SK-N-SH treated with all-trans-retinoic acid at 6 μM for 48 hours (cell line): ENCODE measurements at regions not wholly inside any gene's neighbourhood (a gene's known extent, or its start where the extent isn't known, plus 50 kb on each side); places are given as distances from the start of the nearest gene placed in this dataset.

ENCODE experiments used
- ATAC-seq: fragments of 200-7000 bp; cut with Tn5 transposase; 3 replicates; pipeline ENCODE4 v1.9.1; 2020; ENCODE audit warnings: mild to moderate bottlenecking, moderate library complexity
- ARNTL ChIP-seq: fragments of 450-650 bp; formaldehyde crosslinking; IDR thresholded peaks from 2 replicates; pipeline ENCODE4 v1.5.0; 2020; ENCODE audit warnings: low read depth, mild to moderate bottlenecking, moderate library complexity, borderline replicate concordance
- BACH2 ChIP-seq: fragments of 250-450 bp; sonication (Bioruptor Pico); IDR thresholded peaks from 2 replicates; pipeline ENCODE4 v1.9.0; 2021; ENCODE audit warnings: mild to moderate bottlenecking, borderline replicate concordance
- CREB5 ChIP-seq: fragments of 250-450 bp; sonication (Bioruptor Pico); IDR thresholded peaks from 2 replicates; pipeline ENCODE4 v1.5.1; 2020; ENCODE audit warnings: low read depth, mild to moderate bottlenecking, moderate library complexity
- CSDC2 ChIP-seq: fragments of 250-450 bp; sonication (Bioruptor Pico); IDR thresholded peaks from 2 replicates; pipeline ENCODE4 v1.5.0; 2020; ENCODE audit warnings: mild to moderate bottlenecking, moderate library complexity
- ESRRG ChIP-seq: fragments of 250-450 bp; sonication (Bioruptor Pico); IDR thresholded peaks from 2 replicates; pipeline ENCODE4 v1.6.1; 2021; ENCODE audit warnings: mild to moderate bottlenecking
- GLIS3 ChIP-seq: fragments of 250-450 bp; sonication (Bioruptor Pico); IDR thresholded peaks from 2 replicates; pipeline ENCODE4 v1.5.0; 2020; ENCODE audit warnings: mild to moderate bottlenecking, moderate library complexity
- ISL1 ChIP-seq: fragments of 250-450 bp; sonication (Bioruptor Pico); IDR thresholded peaks from 2 replicates; pipeline ENCODE4 v2.1.2; 2022; ENCODE audit warnings: mild to moderate bottlenecking, moderate library complexity
- OSR1 ChIP-seq: fragments of 250-450 bp; sonication (Bioruptor Pico); IDR thresholded peaks from 2 replicates; pipeline ENCODE4 v1.8.0; 2022; ENCODE audit warnings: moderate library complexity, mild to moderate bottlenecking, inconsistent platforms
- PATZ1 ChIP-seq: fragments of 250-450 bp; sonication (Bioruptor Pico); IDR thresholded peaks from 2 replicates; pipeline ENCODE4 v1.8.0; 2020; ENCODE audit warnings: mild to moderate bottlenecking, moderate library complexity, borderline replicate concordance
- POU6F1 ChIP-seq: fragments of 250-450 bp; sonication (Bioruptor Pico); IDR thresholded peaks from 2 replicates; pipeline ENCODE4 v1.8.0; 2021; ENCODE audit warnings: low read depth, mild to moderate bottlenecking, moderate library complexity, borderline replicate concordance
- PPARA ChIP-seq: fragments of 250-450 bp; sonication (Bioruptor Pico); IDR thresholded peaks from 2 replicates; pipeline ENCODE4 v1.5.0; 2020; ENCODE audit warnings: mild to moderate bottlenecking, borderline replicate concordance
- RARB ChIP-seq: fragments of 250-450 bp; sonication (Bioruptor Pico); IDR thresholded peaks from 2 replicates; pipeline ENCODE4 v1.8.0; 2021; ENCODE audit warnings: mild to moderate bottlenecking, moderate library complexity
- SNAI2 ChIP-seq: fragments of 250-450 bp; sonication (Bioruptor Pico); IDR thresholded peaks from 2 replicates; pipeline ENCODE4 v1.5.0; 2020; ENCODE audit warnings: mild to moderate bottlenecking, moderate library complexity
- TCF4 ChIP-seq: fragments of 250-450 bp; sonication (Bioruptor Pico); IDR thresholded peaks from 2 replicates; pipeline ENCODE4 v1.8.0; 2021; ENCODE audit warnings: mild to moderate bottlenecking, moderate library complexity, borderline replicate concordance
- TOX ChIP-seq: fragments of 250-450 bp; sonication (Bioruptor Pico); IDR thresholded peaks from 2 replicates; pipeline ENCODE4 v1.8.0; 2021; ENCODE audit warnings: mild to moderate bottlenecking, moderate library complexity, borderline replicate concordance
- TSHZ2 ChIP-seq: fragments of 250-450 bp; sonication (Bioruptor Pico); IDR thresholded peaks from 2 replicates; pipeline ENCODE4 v1.5.0; 2020; ENCODE audit warnings: mild to moderate bottlenecking, moderate library complexity
- ZC3H10 ChIP-seq: fragments of 250-450 bp; sonication (Bioruptor Pico); IDR thresholded peaks from 2 replicates; pipeline ENCODE4 v1.5.1; 2021; ENCODE audit warnings: mild to moderate bottlenecking, moderate library complexity
- ZFP3 ChIP-seq: fragments of 250-450 bp; sonication (Bioruptor Pico); IDR thresholded peaks from 2 replicates; pipeline ENCODE4 v1.5.0; 2020; ENCODE audit warnings: mild to moderate bottlenecking, moderate library complexity
- ZFP30 ChIP-seq: fragments of 450-650 bp; formaldehyde crosslinking; IDR thresholded peaks from 2 replicates; pipeline ENCODE4 v1.5.0; 2022; ENCODE audit warnings: mild to moderate bottlenecking, moderate library complexity
- ZNF70 ChIP-seq: fragments of 450-650 bp; formaldehyde crosslinking; IDR thresholded peaks from 2 replicates; pipeline ENCODE4 v1.5.0; 2020; ENCODE audit warnings: mild to moderate bottlenecking, moderate library complexity
- ZNF8 ChIP-seq: fragments of 450-650 bp; formaldehyde crosslinking; IDR thresholded peaks from 2 replicates; pipeline ENCODE4 v1.5.0; 2020; ENCODE audit warnings: mild to moderate bottlenecking, moderate library complexity
- TF ChIP-seq, protein P1 (sequence below): fragments of 250-450 bp; sonication (Bioruptor Pico); IDR thresholded peaks from 2 replicates; pipeline ENCODE4 v1.5.1; 2021; ENCODE audit warnings: mild to moderate bottlenecking, moderate library complexity

- TF ChIP-seq, protein P1, sequence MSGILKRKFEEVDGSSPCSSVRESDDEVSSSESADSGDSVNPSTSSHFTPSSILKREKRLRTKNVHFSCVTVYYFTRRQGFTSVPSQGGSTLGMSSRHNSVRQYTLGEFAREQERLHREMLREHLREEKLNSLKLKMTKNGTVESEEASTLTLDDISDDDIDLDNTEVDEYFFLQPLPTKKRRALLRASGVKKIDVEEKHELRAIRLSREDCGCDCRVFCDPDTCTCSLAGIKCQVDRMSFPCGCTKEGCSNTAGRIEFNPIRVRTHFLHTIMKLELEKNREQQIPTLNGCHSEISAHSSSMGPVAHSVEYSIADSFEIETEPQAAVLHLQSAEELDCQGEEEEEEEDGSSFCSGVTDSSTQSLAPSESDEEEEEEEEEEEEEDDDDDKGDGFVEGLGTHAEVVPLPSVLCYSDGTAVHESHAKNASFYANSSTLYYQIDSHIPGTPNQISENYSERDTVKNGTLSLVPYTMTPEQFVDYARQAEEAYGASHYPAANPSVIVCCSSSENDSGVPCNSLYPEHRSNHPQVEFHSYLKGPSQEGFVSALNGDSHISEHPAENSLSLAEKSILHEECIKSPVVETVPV, result no peak
- TF ChIP-seq PPARA (CRISPR knock-in tag), result no peak
- TF ChIP-seq ESRRG (CRISPR knock-in tag), result no peak
- no peak for TF ChIP-seq ISL1
- TF ChIP-seq SNAI2 (CRISPR knock-in tag), result no peak
- TF ChIP-seq BACH2 (CRISPR knock-in tag), result no peak
- no peak for TF ChIP-seq ARNTL (CRISPR knock-in tag)
- no peak for TF ChIP-seq ZC3H10
- TF ChIP-seq GLIS3 (CRISPR knock-in tag), result no peak
- no peak for ATAC-seq
Observed at GRCh38 chr4:13209600-13209999, 274.5 kb downstream of the RAB28 start.

- TF ChIP-seq SNAI2 (CRISPR knock-in tag) (no peak), ZNF8 (CRISPR knock-in tag) (no peak), PPARA (CRISPR knock-in tag) (no peak), ZFP3 (CRISPR knock-in tag) (no peak), TOX (CRISPR knock-in tag) (no peak), OSR1 (no peak), ZC3H10 (no peak), RARB (CRISPR knock-in tag) (no peak), GLIS3 (CRISPR knock-in tag) (no peak), POU6F1 (CRISPR knock-in tag) (no peak), TCF4 (CRISPR knock-in tag) (no peak), CREB5 (CRISPR knock-in tag) (no peak), ZNF70 (no peak), ARNTL (CRISPR knock-in tag) (no peak), CSDC2 (CRISPR knock-in tag) (no peak), ZFP30 (CRISPR knock-in tag) (no peak), TSHZ2 (CRISPR knock-in tag) (no peak)
- TF ChIP-seq, protein P1, result no peak
- no peak for ATAC-seq
Observed at GRCh38 chr4:13208558-13209193, 275.5 kb downstream of the RAB28 start.

GRCh38 chr4:13207226-13207625 lies 276.9 kb downstream of the RAB28 start:
- ATAC-seq, result no peak
- TF ChIP-seq TOX (CRISPR knock-in tag) (no peak), ZFP3 (CRISPR knock-in tag) (no peak), POU6F1 (CRISPR knock-in tag) (no peak), ESRRG (CRISPR knock-in tag) (no peak), CREB5 (CRISPR knock-in tag) (no peak), BACH2 (CRISPR knock-in tag) (no peak), PATZ1 (CRISPR knock-in tag) (no peak), RARB (CRISPR knock-in tag) (no peak), ZC3H10 (no peak)
